B cell (primary cell): ENCODE measurements at regions not wholly inside any gene's neighbourhood (a gene's known extent, or its start where the extent isn't known, plus 50 kb on each side); places are given as distances from the start of the nearest gene placed in this dataset.

Experiments used
- CTCF ChIP-seq: fragments of 200-600 bp; IDR thresholded peaks from one replicate; pipeline ENCODE4 v1.8.0; 2022; ENCODE audit warnings: antibody characterized with exemption, mild to moderate bottlenecking
- EZH2 ChIP-seq: IDR thresholded peaks from 2 replicates; pipeline ENCODE4 v1.6.1; 2012; ENCODE audit warnings: borderline replicate concordance, low read depth, mild to moderate bottlenecking, moderate library complexity, low read length; ENCODE audit not compliant: insufficient read depth, poor library complexity, severe bottlenecking

- TF ChIP-seq CTCF (no peak), EZH2 (no peak)
These were observed 175.1 kb downstream of the SNX18 start for GRCh38 chr5:54692631-54693030.
